Osteocyte (in vitro differentiated cells): ENCODE measurements at regions not wholly inside any gene's neighbourhood (a gene's known extent, or its start where the extent isn't known, plus 50 kb on each side); places are given as distances from the start of the nearest gene placed in this dataset.

Source experiments
- DNase-seq: peaks from one replicate; pipeline ENCODE4 v3.0.0; 2021; ENCODE audit warnings: mixed read lengths; ENCODE audit not compliant: unreplicated experiment; ENCODE audit errors: extremely low spot score
- H3K27ac Mint-ChIP-seq: one replicate; pipeline ENCODE4 v1.8.0; 2021; ENCODE audit warnings: mild to moderate bottlenecking, mixed read lengths; ENCODE audit not compliant: unreplicated experiment
- H3K27me3 Mint-ChIP-seq: one replicate; pipeline ENCODE4 v1.8.0; 2021; ENCODE audit warnings: mixed read lengths; ENCODE audit not compliant: unreplicated experiment
- H3K36me3 Mint-ChIP-seq: one replicate; pipeline ENCODE4 v1.8.0; 2021; ENCODE audit warnings: mixed read lengths; ENCODE audit not compliant: unreplicated experiment
- H3K4me1 Mint-ChIP-seq: one replicate; pipeline ENCODE4 v1.8.0; 2021; ENCODE audit warnings: mixed read lengths; ENCODE audit not compliant: unreplicated experiment
- H3K4me3 Mint-ChIP-seq: one replicate; pipeline ENCODE4 v1.8.0; 2021; ENCODE audit warnings: mild to moderate bottlenecking, moderate library complexity, mixed read lengths; ENCODE audit not compliant: unreplicated experiment
- H3K9me3 Mint-ChIP-seq: one replicate; pipeline ENCODE4 v1.8.0; 2021; ENCODE audit warnings: mixed read lengths; ENCODE audit not compliant: unreplicated experiment
- CTCF ChIP-seq: fragments of 200-600 bp; sonication (generic); IDR thresholded peaks from 2 replicates; pipeline ENCODE4 v1.5.0; 2021; ENCODE audit warnings: antibody characterized with exemption, mild to moderate bottlenecking, moderate library complexity

DNA sequence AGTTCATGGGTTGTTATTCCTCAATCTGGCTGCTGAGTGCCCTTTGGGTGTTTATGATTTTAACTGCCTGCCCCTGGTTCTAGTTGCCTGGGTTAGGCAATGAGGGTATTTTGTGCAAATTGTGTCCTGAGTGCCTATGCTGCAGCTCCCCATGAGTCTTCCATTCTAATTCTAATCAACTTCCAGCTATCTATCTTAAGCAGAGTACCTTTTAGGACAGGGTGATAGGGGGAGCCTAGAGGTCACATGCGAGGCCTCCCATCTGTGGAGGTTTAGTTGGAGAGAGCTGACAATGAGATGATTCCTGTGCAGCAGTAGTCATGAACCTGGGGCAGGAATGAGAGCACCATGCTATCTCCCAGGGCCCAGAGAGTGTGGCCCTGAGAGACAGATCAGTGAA, 225.9 kb upstream of the PLEKHG7 start:
- Mint-ChIP-seq H3K27ac (no peak overlapping the region), H3K9me3 (no peaks in the 10 kb centered on the region), H3K27me3 (peaks cover 3% of the 10 kb centered on the region), H3K36me3 (peaks cover under 1% of the 10 kb centered on the region), H3K4me1 (peaks cover 29% of the 10 kb centered on the region), H3K4me3 (no peak overlapping the region)
- no peak for DNase-seq
- no peak for TF ChIP-seq CTCF

GRCh38 chr12:92473564-92473963, 229.2 kb upstream of the PLEKHG7 start:
- no peak for TF ChIP-seq CTCF
- Mint-ChIP-seq H3K36me3 (no peaks in the 10 kb centered on the region), H3K27me3 (no peaks in the 10 kb centered on the region), H3K4me3 (no peak overlapping the region), H3K9me3 (no peaks in the 10 kb centered on the region), H3K4me1 (peaks cover 44% of the 10 kb centered on the region), H3K27ac (peak overlapping the region; percentile 75)
- no peak for DNase-seq

GRCh38 chr12:92472201-92472600, 230.6 kb upstream of the PLEKHG7 start:
- H3K36me3 Mint-ChIP-seq, result no peaks in the 10 kb centered on the region
- DNase-seq, result no peak
- H3K27me3 Mint-ChIP-seq, result no peaks in the 10 kb centered on the region
- peaks cover 44% of the 10 kb centered on the region for H3K4me1 Mint-ChIP-seq
- H3K27ac Mint-ChIP-seq, result no peak overlapping the region
- H3K4me3 Mint-ChIP-seq, result no peak overlapping the region
- no peak for TF ChIP-seq CTCF
- H3K9me3 Mint-ChIP-seq, result no peaks in the 10 kb centered on the region

DNA sequence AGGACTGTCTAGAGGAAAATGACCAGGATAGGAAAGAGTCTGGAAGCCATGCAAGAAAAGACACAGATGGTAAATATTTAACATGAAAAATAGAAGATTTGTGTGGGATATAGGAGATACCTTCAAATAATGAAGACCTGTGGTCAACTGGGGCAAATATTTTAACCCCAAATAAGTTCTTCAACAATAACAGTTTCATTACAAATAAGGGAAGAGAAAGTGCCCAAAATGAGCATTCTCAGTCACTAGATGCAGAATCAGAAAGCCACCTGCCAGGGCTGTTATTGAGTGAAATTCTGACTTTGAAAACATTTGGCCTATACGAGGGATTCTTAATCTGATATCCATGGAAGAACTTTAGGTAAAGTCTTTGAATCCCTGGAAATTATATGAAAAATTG, 231.2 kb upstream of the PLEKHG7 start:
- no peak overlapping the region for H3K27ac Mint-ChIP-seq
- no peak for DNase-seq
- H3K36me3 Mint-ChIP-seq, result no peaks in the 10 kb centered on the region
- peaks cover 44% of the 10 kb centered on the region for H3K4me1 Mint-ChIP-seq
- no peaks in the 10 kb centered on the region for H3K9me3 Mint-ChIP-seq
- no peak for TF ChIP-seq CTCF
- H3K4me3 Mint-ChIP-seq, result no peak overlapping the region
- H3K27me3 Mint-ChIP-seq, result no peaks in the 10 kb centered on the region

DNA sequence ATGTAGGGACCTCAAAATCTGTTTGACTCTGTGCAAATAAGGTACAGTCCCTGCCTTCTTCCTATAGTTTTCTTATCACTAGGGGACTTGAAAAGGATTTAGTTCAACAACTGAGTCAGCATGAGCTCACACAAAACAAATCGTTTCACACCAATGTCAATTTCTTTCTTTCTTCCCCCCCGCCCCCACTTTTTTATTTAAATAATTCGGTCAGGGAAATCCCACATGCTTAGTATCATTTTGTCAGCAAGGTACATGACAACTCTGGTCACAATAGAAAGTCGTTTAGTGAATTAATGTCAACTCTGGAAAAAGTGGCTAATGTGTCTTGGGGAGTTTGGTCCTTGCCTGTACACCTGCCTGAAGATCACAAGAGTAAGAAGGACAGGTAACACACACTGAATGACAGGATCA, 232.2 kb upstream of the PLEKHG7 start:
- Mint-ChIP-seq H3K36me3 (no peaks in the 10 kb centered on the region), H3K4me1 (peaks cover 43% of the 10 kb centered on the region), H3K4me3 (no peak overlapping the region), H3K27me3 (no peaks in the 10 kb centered on the region), H3K9me3 (peaks cover 4% of the 10 kb centered on the region), H3K27ac (no peak overlapping the region)
- TF ChIP-seq CTCF, result no peak
- DNase-seq, result no peak
